ENCODE measurements at regions not wholly inside any gene's neighbourhood (a gene's known extent, or its start where the extent isn't known, plus 50 kb on each side); places are given as distances from the start of the nearest gene placed in this dataset.

DNA sequence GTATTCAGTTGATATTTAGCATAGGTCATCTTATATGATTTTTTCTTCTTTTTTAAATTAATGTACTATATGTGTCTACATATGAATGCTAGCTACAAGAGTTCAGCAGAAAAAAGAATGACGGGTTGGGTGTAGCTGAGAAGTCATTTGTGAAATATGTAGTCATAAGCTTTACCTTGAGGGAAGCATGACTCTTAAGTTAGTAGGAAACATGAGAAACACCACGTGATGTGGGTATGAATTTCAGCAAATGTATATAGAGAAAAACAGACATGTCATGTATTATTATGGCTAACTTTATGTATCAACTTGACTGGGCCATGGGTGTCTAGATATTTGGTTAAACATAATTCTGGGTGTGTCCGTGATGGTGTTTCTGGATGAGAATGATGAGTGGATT is 125.0 kb downstream of the RAP2B start:
- Histone ChIP-seq H2AFZ (replicated peaks) (no peak overlapping the region), H3K36me3 (no peaks in the 10 kb centered on the region), H3K4me1 (no peaks in the 10 kb centered on the region), H3K9ac (no peak overlapping the region), H3K79me2 (ENCODE audit: low read depth) (no peaks in the 10 kb centered on the region), H3K4me2 (no peak overlapping the region), H3K9me3 (ENCODE audit: low read depth) (no peaks in the 10 kb centered on the region), H4K20me1 (ENCODE audit: low read depth) (no peaks in the 10 kb centered on the region), H3K27me3 (no peaks in the 10 kb centered on the region), H3K4me3 (no peak overlapping the region), H3K27ac (no peak overlapping the region), H3F3A (ENCODE audit: low read depth) (no peaks in the 10 kb centered on the region)
- Mint-ChIP-seq H3K4me1 (peaks cover 4% of the 10 kb centered on the region), H3K27me3 (ENCODE audit: insufficient read depth, low read depth) (no peaks in the 10 kb centered on the region), H3K4me3 (no peak overlapping the region), H3K9me3 (no peaks in the 10 kb centered on the region), H3K36me3 (no peaks in the 10 kb centered on the region), H3K27ac (no peak overlapping the region)
- no peak for TF ChIP-seq EZH2 (IDR thresholded peaks at IDR 0.05)
- TF ChIP-seq, protein P1, sequence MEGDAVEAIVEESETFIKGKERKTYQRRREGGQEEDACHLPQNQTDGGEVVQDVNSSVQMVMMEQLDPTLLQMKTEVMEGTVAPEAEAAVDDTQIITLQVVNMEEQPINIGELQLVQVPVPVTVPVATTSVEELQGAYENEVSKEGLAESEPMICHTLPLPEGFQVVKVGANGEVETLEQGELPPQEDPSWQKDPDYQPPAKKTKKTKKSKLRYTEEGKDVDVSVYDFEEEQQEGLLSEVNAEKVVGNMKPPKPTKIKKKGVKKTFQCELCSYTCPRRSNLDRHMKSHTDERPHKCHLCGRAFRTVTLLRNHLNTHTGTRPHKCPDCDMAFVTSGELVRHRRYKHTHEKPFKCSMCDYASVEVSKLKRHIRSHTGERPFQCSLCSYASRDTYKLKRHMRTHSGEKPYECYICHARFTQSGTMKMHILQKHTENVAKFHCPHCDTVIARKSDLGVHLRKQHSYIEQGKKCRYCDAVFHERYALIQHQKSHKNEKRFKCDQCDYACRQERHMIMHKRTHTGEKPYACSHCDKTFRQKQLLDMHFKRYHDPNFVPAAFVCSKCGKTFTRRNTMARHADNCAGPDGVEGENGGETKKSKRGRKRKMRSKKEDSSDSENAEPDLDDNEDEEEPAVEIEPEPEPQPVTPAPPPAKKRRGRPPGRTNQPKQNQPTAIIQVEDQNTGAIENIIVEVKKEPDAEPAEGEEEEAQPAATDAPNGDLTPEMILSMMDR (IDR thresholded peaks at IDR 0.05): no peak
- no peak for TF ChIP-seq EZH2phosphoT487 (IDR thresholded peaks at IDR 0.05)
- no peak for DNase-seq (ENCODE audit: low spot score)

DNA sequence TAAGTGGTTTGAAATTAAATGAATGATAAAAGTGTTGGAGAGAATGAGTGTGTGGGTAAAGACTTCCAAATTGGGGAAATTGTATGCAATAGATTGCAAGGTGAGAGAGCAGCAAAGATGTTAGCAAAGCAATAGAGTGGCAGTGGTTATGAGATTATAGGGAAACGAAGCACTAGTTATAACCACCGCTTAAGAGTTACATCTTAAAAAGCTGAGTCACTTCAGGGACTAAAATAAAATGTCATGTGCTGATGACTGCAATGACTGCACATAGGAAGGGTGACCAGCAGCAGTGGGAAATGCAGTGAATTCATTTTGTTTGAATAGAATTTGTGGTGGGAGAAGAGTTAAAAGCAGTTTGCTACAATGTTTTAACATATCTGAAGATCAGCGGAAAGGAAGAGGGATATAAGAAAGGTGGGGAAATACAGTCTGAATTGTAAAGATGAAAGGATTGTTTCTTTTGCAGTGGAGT is 127.3 kb downstream of the RAP2B start:
- H3K9me3 ChIP-seq (ENCODE audit: low read depth): no peaks in the 10 kb centered on the region
- Mint-ChIP-seq H3K27ac (no peak overlapping the region), H3K4me1 (peaks cover under 1% of the 10 kb centered on the region), H3K9me3 (no peaks in the 10 kb centered on the region), H3K36me3 (no peaks in the 10 kb centered on the region), H3K4me3 (no peak overlapping the region), H3K27me3 (ENCODE audit: insufficient read depth, low read depth) (no peaks in the 10 kb centered on the region)
- H2AFZ ChIP-seq (replicated peaks): no peak overlapping the region
- no peak for DNase-seq (ENCODE audit: low spot score)
- H3K4me2 ChIP-seq: no peak overlapping the region
- no peaks in the 10 kb centered on the region for H4K20me1 ChIP-seq (ENCODE audit: low read depth)
- H3K27ac ChIP-seq: no peak overlapping the region
- no peak for TF ChIP-seq EZH2 (IDR thresholded peaks at IDR 0.05)
- no peak for TF ChIP-seq EZH2phosphoT487 (IDR thresholded peaks at IDR 0.05)
- TF ChIP-seq, protein P1 (IDR thresholded peaks at IDR 0.05): no peak
- no peak overlapping the region for H3K4me3 ChIP-seq
- H3K9ac ChIP-seq: no peak overlapping the region
- no peaks in the 10 kb centered on the region for H3K27me3 ChIP-seq
- H3K36me3 ChIP-seq: no peaks in the 10 kb centered on the region
- H3F3A ChIP-seq (ENCODE audit: low read depth): no peaks in the 10 kb centered on the region
- H3K4me1 ChIP-seq: no peaks in the 10 kb centered on the region
- H3K79me2 ChIP-seq (ENCODE audit: low read depth): no peaks in the 10 kb centered on the region

DNA sequence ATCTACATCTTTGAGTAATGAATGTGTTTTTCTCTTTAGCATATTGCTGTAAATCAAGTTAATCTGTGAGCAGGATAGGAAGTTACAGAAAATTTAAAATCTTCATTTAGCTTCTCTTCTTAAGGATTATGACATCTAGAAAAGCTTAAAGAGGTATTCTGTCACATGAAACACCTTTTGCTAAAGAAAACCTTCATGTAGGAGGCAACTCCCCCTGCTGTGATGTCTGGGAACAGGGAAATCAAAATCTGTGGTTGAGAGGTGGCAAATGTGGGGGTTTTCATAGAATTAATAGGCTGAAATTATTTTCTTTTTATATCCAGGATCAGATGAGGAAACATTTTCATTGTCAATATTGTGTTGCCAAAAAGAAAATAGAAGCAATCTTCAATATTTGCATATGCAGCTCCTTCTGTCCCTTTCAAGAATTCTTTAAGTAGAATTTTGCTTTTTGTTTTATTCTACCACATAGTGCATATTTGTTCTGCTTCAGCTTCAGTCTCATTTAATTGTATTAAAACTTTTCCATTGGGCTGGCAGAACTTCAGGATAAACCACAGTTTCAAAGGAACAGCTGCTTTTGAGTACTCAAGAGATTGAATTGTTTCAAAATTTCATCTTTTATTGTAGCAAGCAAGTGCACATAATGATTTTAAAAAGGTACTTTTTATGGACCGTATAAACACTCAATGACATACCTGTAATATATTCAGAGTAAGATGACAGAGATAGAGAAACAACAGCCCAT is 128.4 kb downstream of the RAP2B start:
- Mint-ChIP-seq H3K27ac (no peak overlapping the region), H3K9me3 (no peaks in the 10 kb centered on the region), H3K4me1 (no peaks in the 10 kb centered on the region), H3K27me3 (ENCODE audit: insufficient read depth, low read depth) (no peaks in the 10 kb centered on the region), H3K4me3 (no peak overlapping the region), H3K36me3 (no peaks in the 10 kb centered on the region)
- DNase-seq (ENCODE audit: low spot score): no peak
- H3K9me3 ChIP-seq (ENCODE audit: low read depth): no peaks in the 10 kb centered on the region
- H3K4me2 ChIP-seq: no peak overlapping the region
- H2AFZ ChIP-seq (replicated peaks): no peak overlapping the region
- H3K27ac ChIP-seq: no peak overlapping the region
- no peaks in the 10 kb centered on the region for H3K36me3 ChIP-seq
- no peaks in the 10 kb centered on the region for H4K20me1 ChIP-seq (ENCODE audit: low read depth)
- no peaks in the 10 kb centered on the region for H3K79me2 ChIP-seq (ENCODE audit: low read depth)
- no peaks in the 10 kb centered on the region for H3F3A ChIP-seq (ENCODE audit: low read depth)
- H3K27me3 ChIP-seq: no peaks in the 10 kb centered on the region
- no peak overlapping the region for H3K9ac ChIP-seq
- H3K4me1 ChIP-seq: no peaks in the 10 kb centered on the region
- TF ChIP-seq, protein P1 (IDR thresholded peaks at IDR 0.05): no peak
- TF ChIP-seq EZH2phosphoT487 (IDR thresholded peaks at IDR 0.05) (no peak), EZH2 (IDR thresholded peaks at IDR 0.05) (no peak)
- H3K4me3 ChIP-seq: no peak overlapping the region
